GM18870 (cell line): ENCODE measurements at regions not wholly inside any gene's neighbourhood (a gene's known extent, or its start where the extent isn't known, plus 50 kb on each side); places are given as distances from the start of the nearest gene placed in this dataset.
"Not testable (repeated sequence)": the region's sequence is repeated elsewhere in the genome, so short reads cannot be mapped to it uniquely, and the experiment has no call there.

Source experiments
- ATAC-seq: cut with Tn5 transposase; IDR thresholded peaks from one replicate; pipeline ENCODE4 v1.9.1; 2021; ENCODE audit warnings: moderate library complexity; ENCODE audit not compliant: unreplicated experiment

GRCh38 chr5:104606258-104606829 lies 1043.8 kb upstream of the NUDT12 start:
- ATAC-seq: no peak

- no peak for ATAC-seq
Observed at GRCh38 chr5:104599726-104600125, 1037.1 kb upstream of the NUDT12 start.

GRCh38 chr5:104598285-104598684 lies 1035.7 kb upstream of the NUDT12 start:
- no peak for ATAC-seq

- no peak for ATAC-seq
Observed at GRCh38 chr5:104594850-104595249, 1032.3 kb upstream of the NUDT12 start.

GRCh38 chr5:104576677-104577076 lies 1014.1 kb upstream of the NUDT12 start:
- ATAC-seq: no peak

GRCh38 chr5:104573949-104574709 lies 1011.5 kb upstream of the NUDT12 start:
- ATAC-seq: no peak

- no peak for ATAC-seq
Observed at GRCh38 chr5:104569621-104570020, 1007.0 kb upstream of the NUDT12 start.

GRCh38 chr5:104564530-104564929 lies 1001.9 kb upstream of the NUDT12 start:
- ATAC-seq: no peak

- ATAC-seq: no peak
Observed at GRCh38 chr5:104556957-104557356, 994.4 kb upstream of the NUDT12 start.

- ATAC-seq: no peak
Observed at GRCh38 chr5:104551628-104552027, 989.0 kb upstream of the NUDT12 start.

- ATAC-seq: not testable (repeated sequence)
Observed at GRCh38 chr5:104546871-104547270, 984.3 kb upstream of the NUDT12 start.

GRCh38 chr5:104541141-104541785 lies 978.7 kb upstream of the NUDT12 start:
- no peak for ATAC-seq

GRCh38 chr5:104540448-104540847 lies 977.9 kb upstream of the NUDT12 start:
- ATAC-seq: no peak

- no peak for ATAC-seq
Observed at GRCh38 chr5:104539618-104540350, 977.2 kb upstream of the NUDT12 start.

- ATAC-seq: no peak
Observed at GRCh38 chr5:104538734-104539133, 976.1 kb upstream of the NUDT12 start.

- ATAC-seq: no peak
Observed at GRCh38 chr5:104533498-104533897, 970.9 kb upstream of the NUDT12 start.

- ATAC-seq: no peak
Observed at GRCh38 chr5:104526866-104527265, 964.3 kb upstream of the NUDT12 start.

GRCh38 chr5:104513640-104514072 lies 951.1 kb upstream of the NUDT12 start:
- ATAC-seq: no peak

GRCh38 chr5:104513121-104513602 lies 950.6 kb upstream of the NUDT12 start:
- ATAC-seq: no peak

GRCh38 chr5:104512063-104512825 lies 949.7 kb upstream of the NUDT12 start:
- ATAC-seq: no peak

GRCh38 chr5:104498281-104498680 lies 935.7 kb upstream of the NUDT12 start:
- no peak for ATAC-seq
